ENCODE measurements at regions not wholly inside any gene's neighbourhood (a gene's known extent, or its start where the extent isn't known, plus 50 kb on each side); places are given as distances from the start of the nearest gene placed in this dataset.
"Not testable (repeated sequence)": the region's sequence is repeated elsewhere in the genome, so short reads cannot be mapped to it uniquely, and the experiment has no call there.

DNA sequence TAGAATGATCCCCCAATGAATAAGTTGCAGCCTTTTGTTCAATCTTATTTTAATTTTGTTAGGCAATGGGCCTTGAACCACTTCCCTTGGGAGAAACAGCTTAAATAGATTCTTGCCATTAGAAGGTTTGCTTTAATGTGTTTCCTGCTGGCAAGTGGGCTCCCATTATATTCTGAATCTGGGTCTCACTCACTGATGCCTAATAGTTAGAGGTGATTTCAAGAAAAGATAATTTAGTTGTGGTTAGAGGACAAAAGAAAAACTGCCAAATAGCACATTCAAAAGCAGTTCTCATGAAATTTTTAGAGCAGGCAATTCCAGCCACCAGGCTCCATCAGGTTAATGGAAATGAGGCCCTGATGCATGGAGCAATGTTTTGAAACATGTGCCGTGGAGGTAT, 362.6 kb upstream of the CHORDC1 start:
- in situ Hi-C loops (cut with MboI; ENCODE audit: low sequenced_read_pairs in 4 of 4), result no loop called here
- Histone ChIP-seq H3K27ac (no peak overlapping the region), H3K36me3 (no peaks in the 10 kb centered on the region), H3K4me3 (no peak overlapping the region), H3K9me3 (no peaks in the 10 kb centered on the region), H3K27me3 (no peaks in the 10 kb centered on the region), H3K4me1 (no peaks in the 10 kb centered on the region)
- TF ChIP-seq POLR2A (IDR thresholded peaks at IDR 0.05), result no peak
- TF ChIP-seq, protein P1, sequence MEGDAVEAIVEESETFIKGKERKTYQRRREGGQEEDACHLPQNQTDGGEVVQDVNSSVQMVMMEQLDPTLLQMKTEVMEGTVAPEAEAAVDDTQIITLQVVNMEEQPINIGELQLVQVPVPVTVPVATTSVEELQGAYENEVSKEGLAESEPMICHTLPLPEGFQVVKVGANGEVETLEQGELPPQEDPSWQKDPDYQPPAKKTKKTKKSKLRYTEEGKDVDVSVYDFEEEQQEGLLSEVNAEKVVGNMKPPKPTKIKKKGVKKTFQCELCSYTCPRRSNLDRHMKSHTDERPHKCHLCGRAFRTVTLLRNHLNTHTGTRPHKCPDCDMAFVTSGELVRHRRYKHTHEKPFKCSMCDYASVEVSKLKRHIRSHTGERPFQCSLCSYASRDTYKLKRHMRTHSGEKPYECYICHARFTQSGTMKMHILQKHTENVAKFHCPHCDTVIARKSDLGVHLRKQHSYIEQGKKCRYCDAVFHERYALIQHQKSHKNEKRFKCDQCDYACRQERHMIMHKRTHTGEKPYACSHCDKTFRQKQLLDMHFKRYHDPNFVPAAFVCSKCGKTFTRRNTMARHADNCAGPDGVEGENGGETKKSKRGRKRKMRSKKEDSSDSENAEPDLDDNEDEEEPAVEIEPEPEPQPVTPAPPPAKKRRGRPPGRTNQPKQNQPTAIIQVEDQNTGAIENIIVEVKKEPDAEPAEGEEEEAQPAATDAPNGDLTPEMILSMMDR (IDR thresholded peaks at IDR 0.05 in 4 of 5, conservative IDR thresholded peaks at IDR 0.05 in 1 of 5), result no peak
- DNase-seq (no peak), ATAC-seq (no peak)
- intact Hi-C loops (cut with DNase I; ENCODE audit: low total_unique reads), result no loop called here

DNA sequence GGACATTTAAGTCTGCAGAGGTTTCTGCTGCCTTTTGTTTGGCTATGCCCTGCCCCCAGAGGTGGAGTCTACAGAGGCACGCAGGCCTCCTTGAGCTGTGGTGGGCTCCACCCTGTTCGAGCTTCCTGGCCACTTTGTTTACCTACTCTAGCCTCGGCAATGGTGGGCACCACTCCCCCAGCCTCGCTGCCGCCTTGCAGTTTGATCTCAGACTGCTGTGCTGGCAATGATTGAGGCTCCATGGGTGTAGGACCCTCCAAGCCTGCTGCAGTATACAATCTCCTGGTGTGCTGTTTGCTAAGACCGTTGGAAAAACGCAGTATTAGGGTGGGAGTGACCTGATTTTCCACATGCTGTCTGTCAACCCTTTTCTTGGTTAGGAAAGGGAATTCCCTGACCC, 360.1 kb upstream of the CHORDC1 start:
- intact Hi-C loops (cut with DNase I; ENCODE audit: low total_unique reads); DNase-seq; H3K4me3 ChIP-seq; H3K4me1 ChIP-seq; H3K27me3 ChIP-seq; H3K9me3 ChIP-seq; ATAC-seq; H3K27ac ChIP-seq; in situ Hi-C loops (cut with MboI; ENCODE audit: low sequenced_read_pairs in 4 of 4); H3K36me3 ChIP-seq: not testable (repeated sequence)

DNA sequence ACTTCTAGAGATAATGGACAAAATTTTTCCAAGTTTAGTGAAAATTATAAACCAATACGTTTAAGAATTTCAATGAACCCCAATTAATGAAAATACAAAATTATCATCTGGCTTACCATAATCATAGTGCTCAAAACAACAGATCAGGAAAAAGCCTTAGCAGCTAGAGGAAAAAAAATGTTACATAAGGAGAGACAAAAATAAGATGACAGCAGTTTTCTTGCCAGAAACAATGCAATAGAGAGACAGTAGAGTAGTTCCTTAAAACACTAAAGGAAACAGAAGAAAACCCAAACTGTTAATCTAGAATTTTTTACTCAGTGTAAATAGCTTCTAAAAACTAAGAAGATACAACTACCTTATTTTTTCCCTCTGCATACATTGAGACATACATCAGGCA, 341.7 kb upstream of the CHORDC1 start:
- intact Hi-C loops (cut with DNase I; ENCODE audit: low total_unique reads) (no loop called here), in situ Hi-C loops (cut with MboI; ENCODE audit: low sequenced_read_pairs in 4 of 4) (no loop called here)
- ATAC-seq, result no peak

DNA sequence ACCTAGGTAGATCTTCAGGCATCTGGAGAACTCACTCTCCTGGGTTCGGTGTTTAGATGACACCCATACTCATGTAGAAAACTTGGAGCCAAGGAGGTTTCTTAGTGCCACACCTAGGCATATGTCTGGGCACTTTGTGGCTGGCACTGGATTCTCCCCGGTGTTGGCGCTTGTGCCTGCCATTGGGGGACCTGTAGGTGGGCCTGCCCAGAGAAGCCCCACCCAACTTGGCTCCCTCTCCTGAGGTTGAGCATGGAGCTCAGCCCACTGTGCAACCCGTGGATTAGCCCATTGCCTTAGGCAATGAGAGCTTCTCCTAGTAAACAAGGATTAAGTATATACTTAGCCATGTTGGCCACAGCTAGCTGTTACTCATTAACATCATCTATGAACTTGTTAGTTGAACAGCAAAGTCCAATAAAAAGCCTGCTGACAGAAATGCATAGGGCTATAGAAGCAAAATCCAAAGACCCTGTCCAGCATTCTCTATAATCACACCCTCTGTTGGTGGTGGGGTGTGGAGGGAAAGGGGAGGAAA, 335.5 kb upstream of the CHORDC1 start:
- TF ChIP-seq, protein P1 (IDR thresholded peaks at IDR 0.05 in 4 of 5, conservative IDR thresholded peaks at IDR 0.05 in 1 of 5), result no peak
- no peak for TF ChIP-seq POLR2A (IDR thresholded peaks at IDR 0.05)
- Histone ChIP-seq H3K4me3 (no peak overlapping the region), H3K36me3 (no peaks in the 10 kb centered on the region), H3K9me3 (no peaks in the 10 kb centered on the region), H3K4me1 (peaks cover 5 to 12% of the 10 kb centered on the region in 2 donors), H3K27ac (no peak overlapping the region), H3K27me3 (no peaks in the 10 kb centered on the region)
- DNase-seq (no peak), ATAC-seq (no peak)
- intact Hi-C loops (cut with DNase I; ENCODE audit: low total_unique reads) (no loop called here), in situ Hi-C loops (cut with MboI; ENCODE audit: low sequenced_read_pairs in 4 of 4) (no loop called here)

More for the DNA sequence above, 341.7 kb upstream of the CHORDC1 start:
- Histone ChIP-seq H3K27me3 (no peaks in the 10 kb centered on the region), H3K27ac (no peak overlapping the region), H3K4me1 (no peaks in the 10 kb centered on the region), H3K4me3 (no peak overlapping the region), H3K36me3 (no peaks in the 10 kb centered on the region), H3K9me3 (no peaks in the 10 kb centered on the region)
- TF ChIP-seq, protein P1 (IDR thresholded peaks at IDR 0.05 in 4 of 5, conservative IDR thresholded peaks at IDR 0.05 in 1 of 5), result no peak
- TF ChIP-seq POLR2A (IDR thresholded peaks at IDR 0.05), result no peak
- no peak for DNase-seq

DNA sequence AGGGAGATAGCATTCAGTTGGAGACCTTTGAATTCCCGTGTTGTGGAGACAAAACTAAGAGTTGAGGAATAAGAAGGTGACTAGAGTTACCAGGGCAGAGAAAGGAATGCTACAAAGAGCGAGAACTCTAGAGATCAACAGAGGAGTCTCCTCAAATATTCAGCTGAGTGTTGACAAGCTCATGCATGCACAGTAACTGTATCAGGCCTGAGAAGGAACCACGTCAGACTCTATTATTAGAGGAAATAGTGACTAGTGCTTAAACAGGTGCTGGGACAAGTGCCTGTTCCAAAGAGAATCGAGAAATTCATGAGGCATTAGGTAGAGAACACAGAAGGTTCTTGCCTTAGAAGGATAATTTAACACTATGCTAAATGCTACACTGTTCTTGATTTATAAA, 333.8 kb upstream of the CHORDC1 start:
- Histone ChIP-seq H3K27ac (peak overlapping the region; percentile 66 to 83 (median 78)), H3K27me3 (no peaks in the 10 kb centered on the region), H3K9me3 (no peaks in the 10 kb centered on the region), H3K4me3 (no peak overlapping the region), H3K4me1 (peaks cover 5 to 12% of the 10 kb centered on the region in 2 donors), H3K36me3 (no peaks in the 10 kb centered on the region)
- intact Hi-C loops (cut with DNase I; ENCODE audit: low total_unique reads), result no loop called here
- TF ChIP-seq, protein P1 (IDR thresholded peaks at IDR 0.05 in 4 of 5, conservative IDR thresholded peaks at IDR 0.05 in 1 of 5), result no peak
- no peak for TF ChIP-seq POLR2A (IDR thresholded peaks at IDR 0.05)
- peak; percentile 100 for ATAC-seq
- in situ Hi-C loops (cut with MboI; ENCODE audit: low sequenced_read_pairs in 4 of 4), result no loop called here
- peak; percentile 30 to 35 for DNase-seq
